ENCODE measurements at regions not wholly inside any gene's neighbourhood (a gene's known extent, or its start where the extent isn't known, plus 50 kb on each side); places are given as distances from the start of the nearest gene placed in this dataset.

- DNase-seq: no peak
Measured at GRCh38 chr3:5270666-5271371, 83.3 kb downstream of the EDEM1 start.

GRCh38 chr3:5271372-5271683, 83.8 kb downstream of the EDEM1 start:
- no peak for DNase-seq

DNA sequence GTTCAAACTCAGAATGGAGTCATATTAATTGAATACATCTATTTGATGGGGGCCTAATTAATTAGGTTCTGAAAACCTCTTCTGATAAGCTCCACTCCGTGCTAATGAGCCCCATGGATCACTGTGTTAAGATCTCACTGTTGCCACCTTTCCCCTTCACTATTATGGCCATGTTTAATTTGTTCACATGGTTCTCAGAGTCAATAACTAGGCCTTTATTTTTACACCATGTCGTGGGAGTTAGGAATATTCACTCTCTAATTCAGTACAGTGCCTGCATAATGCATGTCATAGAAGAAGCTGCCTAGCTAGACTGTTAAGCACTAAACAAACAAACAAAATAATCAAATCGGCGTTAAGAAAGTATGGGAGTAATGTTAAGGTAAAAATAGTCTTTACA, 84.9 kb downstream of the EDEM1 start:
- no peak for DNase-seq

- DNase-seq: no peak
Measured at GRCh38 chr3:5274091-5274490, 86.6 kb downstream of the EDEM1 start.

- DNase-seq: no peak
Measured at GRCh38 chr3:5275529-5275928, 88.0 kb downstream of the EDEM1 start.

GRCh38 chr3:5276934-5277333, 89.4 kb downstream of the EDEM1 start:
- DNase-seq: no peak

GRCh38 chr3:5277612-5278236, 90.2 kb downstream of the EDEM1 start:
- no peak for DNase-seq

- DNase-seq: no peak
Measured at GRCh38 chr3:5278666-5279065, 91.2 kb downstream of the EDEM1 start.

GRCh38 chr3:5282703-5283102, 95.2 kb downstream of the EDEM1 start:
- no peak for DNase-seq

- DNase-seq: no peak
Measured at GRCh38 chr3:5285439-5285838, 97.9 kb downstream of the EDEM1 start.

GRCh38 chr3:5290915-5291314, 103.4 kb downstream of the EDEM1 start:
- DNase-seq: no peak

DNA sequence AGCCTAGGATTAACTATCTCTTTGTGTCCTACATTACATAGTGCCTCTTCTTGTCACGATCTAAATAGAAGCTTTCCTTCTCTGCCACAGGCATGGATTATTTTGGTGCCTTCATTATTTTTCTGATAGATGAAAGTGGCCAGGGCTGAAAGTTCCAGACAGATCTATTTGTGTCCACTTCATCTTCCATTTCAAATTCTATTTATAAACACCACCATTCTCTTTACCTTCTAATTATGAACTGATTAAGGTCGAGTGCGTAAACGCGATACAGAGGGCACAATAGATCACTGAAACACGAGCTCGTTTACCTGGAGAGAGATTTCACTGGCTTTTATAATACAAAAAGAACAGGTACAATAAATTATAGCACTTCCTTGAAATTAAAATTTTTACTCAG, 105.0 kb downstream of the EDEM1 start:
- DNase-seq: no peak

DNA sequence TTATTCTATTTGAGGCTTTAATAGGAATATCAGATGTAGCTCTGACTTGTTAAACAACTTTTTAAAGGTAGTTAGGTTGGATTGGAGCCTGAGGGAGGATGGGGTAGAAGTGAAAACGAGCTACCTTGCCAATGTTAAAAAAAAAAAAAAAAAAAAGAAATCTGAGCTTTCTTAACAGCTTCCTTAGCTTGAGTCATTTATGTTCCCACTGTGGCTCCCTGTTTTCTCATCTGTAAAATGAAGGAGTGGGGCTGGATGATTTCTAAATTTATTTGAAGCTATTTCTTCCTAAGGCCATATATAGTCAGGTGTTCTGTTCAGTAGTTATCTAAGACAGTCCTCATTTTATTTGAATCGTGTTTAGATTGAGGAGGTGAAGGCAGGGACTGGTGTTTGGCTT, 105.7 kb downstream of the EDEM1 start:
- no peak for DNase-seq

DNA sequence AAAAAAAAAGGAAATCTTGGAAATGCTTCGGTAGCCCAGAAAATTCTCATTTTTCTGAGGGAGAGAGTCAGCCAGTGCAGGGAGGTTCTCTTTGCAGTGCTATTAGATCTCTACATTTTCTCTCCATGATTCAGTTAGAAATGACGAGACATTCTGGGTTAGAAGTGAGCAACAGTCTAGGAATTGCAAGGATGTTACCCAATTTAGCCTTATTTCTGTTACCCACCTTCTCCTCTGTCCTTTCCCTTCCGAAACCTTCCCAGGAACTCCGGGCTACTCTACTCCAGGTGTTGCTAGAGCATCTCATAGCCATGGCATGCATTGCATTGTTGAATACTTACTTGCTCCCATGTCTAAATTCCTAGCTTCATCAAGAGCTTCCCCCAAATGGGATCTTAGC, 106.8 kb downstream of the EDEM1 start:
- DNase-seq: no peak

GRCh38 chr3:5295191-5295690, 107.7 kb downstream of the EDEM1 start:
- DNase-seq: no peak

DNA sequence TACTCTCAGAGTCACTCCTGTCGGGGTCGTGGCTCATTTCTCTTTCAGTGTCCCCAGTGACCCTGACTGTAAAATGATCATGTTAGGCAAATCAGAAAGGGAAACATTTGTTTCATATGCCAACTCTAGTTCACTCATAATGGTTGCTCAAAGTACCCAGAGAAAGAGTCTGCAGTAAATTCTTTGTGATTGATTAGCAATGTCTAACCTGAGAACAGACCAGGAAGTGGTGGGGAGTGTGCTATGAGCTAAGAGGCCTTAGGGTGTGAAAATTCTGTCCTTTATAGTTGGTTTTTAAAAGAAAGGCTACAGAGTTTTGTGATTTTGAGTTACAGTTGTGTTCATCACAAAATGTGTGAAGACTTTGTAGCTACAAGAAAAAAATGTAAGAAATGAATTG, 108.9 kb downstream of the EDEM1 start:
- no peak for DNase-seq

- no peak for DNase-seq
Measured at GRCh38 chr3:5297895-5298294, 110.4 kb downstream of the EDEM1 start.

DNA sequence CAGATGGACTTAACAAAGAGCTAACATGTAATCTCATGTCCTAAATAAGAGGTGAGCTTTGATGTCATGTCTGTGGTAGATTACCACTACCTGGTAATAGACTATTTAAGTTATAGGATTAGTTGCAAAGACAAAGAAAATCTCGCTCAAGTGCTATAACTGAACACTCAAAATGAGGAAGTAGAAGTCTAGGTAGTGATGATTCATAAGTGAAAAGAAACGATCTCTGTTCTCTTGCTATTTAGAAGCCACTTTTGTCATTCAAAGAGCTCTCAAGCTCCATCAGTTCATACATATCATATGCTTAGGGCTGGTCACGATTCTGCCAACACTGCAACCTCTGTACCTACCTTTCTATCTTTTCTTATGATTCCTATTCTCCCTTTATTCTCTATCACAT, 110.9 kb downstream of the EDEM1 start:
- DNase-seq: no peak

- DNase-seq: no peak
Measured at GRCh38 chr3:5299161-5299560, 111.7 kb downstream of the EDEM1 start.

- DNase-seq: no peak
Measured at GRCh38 chr3:5300638-5301037, 113.1 kb downstream of the EDEM1 start.

GRCh38 chr3:5301651-5302297, 114.3 kb downstream of the EDEM1 start:
- DNase-seq: no peak

GRCh38 chr3:5302661-5303060, 115.2 kb downstream of the EDEM1 start:
- DNase-seq: no peak

DNA sequence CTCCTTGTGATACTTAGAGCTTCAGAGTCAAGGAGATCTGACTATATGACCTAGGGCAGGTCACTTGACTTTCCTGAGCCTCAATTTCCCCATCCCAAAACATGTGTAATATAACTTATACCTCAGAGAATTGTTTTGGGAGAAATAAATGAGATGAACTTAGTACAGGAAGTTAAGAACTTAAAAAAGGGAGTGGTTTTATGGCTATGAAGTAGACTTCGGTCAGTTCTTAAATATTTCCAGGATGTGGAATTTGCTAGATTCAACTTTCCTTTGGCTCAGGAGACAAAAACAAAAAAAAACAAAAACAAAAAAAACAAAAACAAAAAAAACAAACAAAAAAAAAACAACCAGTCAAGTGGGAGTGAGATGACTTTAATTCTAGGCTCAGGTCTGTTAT, 116.7 kb downstream of the EDEM1 start:
- no peak for DNase-seq
